Cardiac muscle cell (in vitro differentiated cells and primary cell): ENCODE measurements at regions not wholly inside any gene's neighbourhood (a gene's known extent, or its start where the extent isn't known, plus 50 kb on each side); places are given as distances from the start of the nearest gene placed in this dataset.
A peak's percentile ranks its signal among the peaks of the same experiment; 100 is the strongest.

Experiments
- DNase-seq, 2 donors: peaks; one replicate each; pipeline versions ENCODE4 v3.0.0 to v3.0.0-alpha.2; 2010 to 2017; ENCODE audit warnings: low read depth in 1 of 2, low spot score in 1 of 2
- H3K27ac ChIP-seq: fragments of 200-600 bp; sonication (generic); 2 replicates; pipeline ENCODE4 v1.5.1; 2016
- H3K27me3 ChIP-seq: fragments of 200-600 bp; sonication (generic); 2 replicates; pipeline ENCODE4 v1.6.0; 2016; ENCODE audit warnings: control low read depth
- H3K36me3 ChIP-seq: fragments of 200-600 bp; sonication (generic); 2 replicates; pipeline ENCODE4 v1.5.1; 2016; ENCODE audit warnings: control low read depth
- H3K4me1 ChIP-seq: fragments of 200-600 bp; sonication (generic); 2 replicates; pipeline ENCODE4 v1.8.1; 2017; ENCODE audit warnings: low read depth, mild to moderate bottlenecking, mixed run types
- H3K4me3 ChIP-seq: fragments of 200-600 bp; sonication (generic); 2 replicates; pipeline ENCODE4 v1.5.1; 2016; ENCODE audit warnings: mild to moderate bottlenecking
- H3K9me3 ChIP-seq: fragments of 200-600 bp; sonication (generic); 2 replicates; pipeline ENCODE4 v1.5.1; 2017; ENCODE audit warnings: low read depth, mild to moderate bottlenecking, control low read depth
- CTCF ChIP-seq: IDR thresholded peaks from 2 replicates; pipeline ENCODE4 v1.5.1; 2012; ENCODE audit warnings: low read depth, mild to moderate bottlenecking, low read length

GRCh38 chr14:56491299-56492285 is 88.0 kb upstream of the TMEM260 start:
- peak; percentile 82 for TF ChIP-seq CTCF
- no peaks in the 10 kb centered on the region for H3K9me3 ChIP-seq
- no peak overlapping the region for H3K27ac ChIP-seq
- no peak overlapping the region for H3K4me3 ChIP-seq
- no peaks in the 10 kb centered on the region for H3K27me3 ChIP-seq
- no peaks in the 10 kb centered on the region for H3K36me3 ChIP-seq
- DNase-seq, result peak; percentile 66 to 84
- H3K4me1 ChIP-seq, result no peaks in the 10 kb centered on the region

DNA sequence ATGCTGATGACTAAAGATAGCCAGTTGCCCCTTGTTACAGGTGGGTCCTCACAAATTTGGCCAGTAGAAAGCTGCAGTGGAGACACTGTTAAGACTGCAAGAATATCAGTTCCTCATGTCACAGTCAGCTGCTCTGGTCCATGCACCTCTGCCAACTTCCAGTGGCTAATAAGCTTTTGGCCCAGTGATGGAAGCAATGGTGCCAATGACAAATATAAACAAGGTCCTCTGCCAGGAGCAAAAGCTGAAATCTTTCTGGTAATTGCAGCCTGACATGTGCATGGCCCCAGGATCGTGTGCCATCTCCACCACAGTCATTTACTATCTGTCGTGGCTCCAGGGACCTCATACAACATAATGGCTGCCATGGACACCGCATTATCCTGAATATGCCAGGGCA is 85.4 kb upstream of the TMEM260 start:
- no peak for TF ChIP-seq CTCF
- Histone ChIP-seq H3K27me3 (no peaks in the 10 kb centered on the region), H3K4me1 (no peaks in the 10 kb centered on the region), H3K36me3 (no peaks in the 10 kb centered on the region), H3K27ac (no peak overlapping the region), H3K9me3 (no peaks in the 10 kb centered on the region), H3K4me3 (no peak overlapping the region)
- no peak for DNase-seq

GRCh38 chr14:56498112-56498511 is 81.5 kb upstream of the TMEM260 start:
- no peak overlapping the region for H3K27ac ChIP-seq
- TF ChIP-seq CTCF, result no peak
- no peaks in the 10 kb centered on the region for H3K4me1 ChIP-seq
- no peaks in the 10 kb centered on the region for H3K9me3 ChIP-seq
- no peaks in the 10 kb centered on the region for H3K27me3 ChIP-seq
- H3K36me3 ChIP-seq, result no peaks in the 10 kb centered on the region
- no peak overlapping the region for H3K4me3 ChIP-seq
- no peak for DNase-seq

GRCh38 chr14:56501909-56502530 is 77.6 kb upstream of the TMEM260 start:
- Histone ChIP-seq H3K27ac (no peak overlapping the region), H3K27me3 (no peaks in the 10 kb centered on the region)
- TF ChIP-seq CTCF, result no peak

DNA sequence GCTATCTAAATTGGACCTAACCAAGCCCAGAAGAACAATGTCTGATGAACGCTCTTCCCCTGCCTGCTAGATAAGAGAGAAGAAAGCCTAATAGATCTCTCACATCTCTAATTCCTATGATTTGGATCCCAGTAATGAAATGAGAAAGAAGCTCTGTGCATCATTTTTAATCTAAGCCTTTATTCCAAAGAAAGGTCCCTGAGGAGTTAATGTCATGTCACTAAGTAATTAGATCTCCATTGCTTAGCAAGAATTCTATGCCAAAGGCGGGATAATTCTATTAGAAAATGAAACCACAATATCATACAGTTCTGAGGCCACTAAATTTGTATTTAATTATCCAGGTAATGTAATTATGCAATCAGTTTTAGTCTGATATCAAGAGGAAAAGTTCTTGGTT is 74.2 kb upstream of the TMEM260 start:
- Histone ChIP-seq H3K4me3 (no peak overlapping the region), H3K27ac (no peak overlapping the region), H3K9me3 (no peaks in the 10 kb centered on the region), H3K4me1 (no peaks in the 10 kb centered on the region), H3K27me3 (no peaks in the 10 kb centered on the region), H3K36me3 (no peaks in the 10 kb centered on the region)
- TF ChIP-seq CTCF, result no peak
- no peak for DNase-seq

More at GRCh38 chr14:56501909-56502530, 77.6 kb upstream of the TMEM260 start:
- no peak for DNase-seq
- Histone ChIP-seq H3K9me3 (no peaks in the 10 kb centered on the region), H3K4me3 (no peak overlapping the region), H3K36me3 (no peaks in the 10 kb centered on the region), H3K4me1 (no peaks in the 10 kb centered on the region)
